WTC11 (cell line): ENCODE measurements at regions not wholly inside any gene's neighbourhood (a gene's known extent, or its start where the extent isn't known, plus 50 kb on each side); places are given as distances from the start of the nearest gene placed in this dataset.

Source experiments
- ATAC-seq: fragments of 200-7000 bp; cut with Tn5 transposase; 2 replicates; pipeline ENCODE4 v1.10.0; 2021; ENCODE audit warnings: mild to moderate bottlenecking, moderate library complexity
- CTCF ChIA-PET: fragments of 300-600 bp; sonication (Branson Sonifier 250); formaldehyde crosslinking; loops from one replicate; lab custom pipeline; 2021; ENCODE audit warnings: antibody characterized with exemption; lab: Charles Lee
- POLR2A ChIA-PET: fragments of 350-600 bp; sonication (Branson Sonifier 250); formaldehyde crosslinking; loops from one replicate; lab custom pipeline; 2021; ENCODE audit warnings: antibody characterized with exemption; lab: Charles Lee
- DNase-seq: peaks from one replicate; pipeline ENCODE4 v3.0.0; 2021; ENCODE audit warnings: low spot score
- H3K27ac Mint-ChIP-seq: 2 replicates; pipeline ENCODE4 v1.8.0; 2021; ENCODE audit warnings: mixed read lengths
- H3K27me3 Mint-ChIP-seq: 2 replicates; pipeline ENCODE4 v1.8.0; 2021; ENCODE audit warnings: low read depth, mild to moderate bottlenecking, moderate library complexity, mixed read lengths
- H3K36me3 Mint-ChIP-seq: 2 replicates; pipeline ENCODE4 v1.8.0; 2021; ENCODE audit warnings: mixed read lengths
- H3K4me1 Mint-ChIP-seq: 2 replicates; pipeline ENCODE4 v1.8.0; 2022; ENCODE audit warnings: mixed read lengths
- H3K4me3 Mint-ChIP-seq: 2 replicates; pipeline ENCODE4 v1.8.0; 2021; ENCODE audit warnings: mild to moderate bottlenecking, moderate library complexity, mixed read lengths
- H3K9me3 Mint-ChIP-seq: 2 replicates; pipeline ENCODE4 v1.8.0; 2021; ENCODE audit warnings: mixed read lengths
- ATF6 ChIP-seq: sonication (generic); formaldehyde crosslinking; IDR thresholded peaks from 2 replicates; pipeline ENCODE4 v1.8.1; 2023; ENCODE audit warnings: mild to moderate bottlenecking, missing genetic modification reagents
- CBFB ChIP-seq: sonication (generic); formaldehyde crosslinking; IDR thresholded peaks from 2 replicates; pipeline ENCODE4 v1.8.1; 2022; ENCODE audit warnings: mild to moderate bottlenecking, low read depth, missing genetic modification reagents
- E2F5 ChIP-seq: sonication (generic); formaldehyde crosslinking; IDR thresholded peaks from 2 replicates; pipeline ENCODE4 v1.8.1; 2022; ENCODE audit warnings: mild to moderate bottlenecking, moderate library complexity, missing genetic modification reagents
- ETV6 ChIP-seq: sonication (generic); formaldehyde crosslinking; IDR thresholded peaks from 2 replicates; pipeline ENCODE4 v1.8.1; 2022; ENCODE audit warnings: mild to moderate bottlenecking, missing genetic modification reagents
- GTF2I ChIP-seq: fragments of 250-450 bp; sonication (Bioruptor Pico); conservative IDR thresholded peaks from 2 replicates; pipeline ENCODE4 v1.4.0; 2021; ENCODE audit warnings: mild to moderate bottlenecking
- IRF2 ChIP-seq: sonication (generic); formaldehyde crosslinking; IDR thresholded peaks from 2 replicates; pipeline ENCODE4 v1.8.0; 2022; ENCODE audit warnings: low read depth, missing genetic modification reagents, borderline replicate concordance
- MAX ChIP-seq: sonication (generic); formaldehyde crosslinking; IDR thresholded peaks from 2 replicates; pipeline ENCODE4 v1.8.0; 2022; ENCODE audit warnings: mild to moderate bottlenecking, missing genetic modification reagents
- NFATC4 ChIP-seq: fragments of 250-450 bp; sonication (Bioruptor Pico); IDR thresholded peaks from 2 replicates; pipeline ENCODE4 v1.9.0; 2021; ENCODE audit warnings: mild to moderate bottlenecking
- SP1 ChIP-seq: sonication (generic); formaldehyde crosslinking; conservative IDR thresholded peaks from 2 replicates; pipeline ENCODE4 v1.8.1; 2022; ENCODE audit warnings: missing genetic modification reagents
- STAT6 ChIP-seq: sonication (generic); formaldehyde crosslinking; conservative IDR thresholded peaks from 2 replicates; pipeline ENCODE4 v1.8.1; 2023; ENCODE audit warnings: mild to moderate bottlenecking, low read depth, missing genetic modification reagents, moderate library complexity
- ZNF138 ChIP-seq: sonication (generic); formaldehyde crosslinking; conservative IDR thresholded peaks from 2 replicates; pipeline ENCODE4 v1.8.1; 2022; ENCODE audit warnings: mild to moderate bottlenecking, moderate library complexity, missing genetic modification reagents
- ZNF671 ChIP-seq: fragments of 250-450 bp; sonication (Bioruptor Pico); IDR thresholded peaks from 2 replicates; pipeline ENCODE4 v1.8.0; 2021; ENCODE audit warnings: mild to moderate bottlenecking
- ZSCAN18 ChIP-seq: fragments of 250-450 bp; sonication (Bioruptor Pico); IDR thresholded peaks from 2 replicates; pipeline ENCODE4 v2.1.2; 2022; ENCODE audit warnings: mild to moderate bottlenecking, moderate library complexity
- TF ChIP-seq, protein P1 (sequence below): sonication (generic); formaldehyde crosslinking; IDR thresholded peaks from 2 replicates; pipeline ENCODE4 v1.8.0; 2022; ENCODE audit warnings: missing genetic modification reagents
- TF ChIP-seq, protein P2 (sequence below): fragments of 250-450 bp; sonication (Bioruptor Pico); conservative IDR thresholded peaks from 2 replicates; pipeline ENCODE4 v1.9.0; 2021; ENCODE audit warnings: mild to moderate bottlenecking

DNA sequence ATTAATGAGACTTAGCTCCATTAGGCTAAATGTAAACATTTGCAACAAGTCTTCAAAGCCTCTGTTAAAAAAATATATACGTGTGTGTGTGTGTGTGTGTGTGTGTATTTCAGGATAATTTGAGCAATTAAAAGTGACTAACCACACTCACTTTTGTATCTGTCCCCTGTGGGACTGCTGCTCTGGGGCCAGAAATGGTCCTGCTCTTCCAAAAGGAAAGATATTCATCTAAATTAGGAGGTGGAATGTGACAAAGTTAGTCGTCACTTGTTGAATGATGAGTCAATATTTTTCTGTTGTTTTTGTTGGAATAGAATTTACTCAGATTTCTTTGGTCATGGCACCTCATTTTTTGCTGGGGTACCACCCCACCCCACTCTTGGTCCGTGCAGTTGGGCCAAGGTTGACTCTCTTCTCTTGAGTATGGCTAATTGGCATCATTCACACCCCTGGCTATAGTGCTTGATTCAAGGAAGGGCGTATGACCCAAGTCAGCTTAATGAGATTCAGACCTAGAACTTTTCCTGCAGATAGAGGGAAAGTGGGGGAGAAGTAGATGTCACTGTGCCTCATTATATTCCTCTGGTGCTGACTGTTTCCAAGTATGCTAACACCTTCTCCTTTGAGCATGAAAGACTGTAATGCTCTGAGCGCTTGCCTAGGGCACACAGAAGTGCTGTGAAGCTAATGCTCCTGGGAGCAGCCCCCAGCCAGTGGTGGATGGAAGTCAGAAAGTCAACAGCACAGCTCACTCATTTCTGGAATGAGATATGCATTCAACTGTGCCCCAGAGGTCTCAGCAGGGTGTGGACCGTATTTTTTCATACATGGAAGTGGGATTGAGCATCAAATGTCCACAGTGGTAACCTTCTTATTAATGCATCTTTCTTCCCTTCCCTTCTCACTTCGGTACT, 577.0 kb upstream of the TBX3 start:
- TF ChIP-seq STAT6 = no peak
- no peak for TF ChIP-seq ZNF671
- TF ChIP-seq, protein P1, sequence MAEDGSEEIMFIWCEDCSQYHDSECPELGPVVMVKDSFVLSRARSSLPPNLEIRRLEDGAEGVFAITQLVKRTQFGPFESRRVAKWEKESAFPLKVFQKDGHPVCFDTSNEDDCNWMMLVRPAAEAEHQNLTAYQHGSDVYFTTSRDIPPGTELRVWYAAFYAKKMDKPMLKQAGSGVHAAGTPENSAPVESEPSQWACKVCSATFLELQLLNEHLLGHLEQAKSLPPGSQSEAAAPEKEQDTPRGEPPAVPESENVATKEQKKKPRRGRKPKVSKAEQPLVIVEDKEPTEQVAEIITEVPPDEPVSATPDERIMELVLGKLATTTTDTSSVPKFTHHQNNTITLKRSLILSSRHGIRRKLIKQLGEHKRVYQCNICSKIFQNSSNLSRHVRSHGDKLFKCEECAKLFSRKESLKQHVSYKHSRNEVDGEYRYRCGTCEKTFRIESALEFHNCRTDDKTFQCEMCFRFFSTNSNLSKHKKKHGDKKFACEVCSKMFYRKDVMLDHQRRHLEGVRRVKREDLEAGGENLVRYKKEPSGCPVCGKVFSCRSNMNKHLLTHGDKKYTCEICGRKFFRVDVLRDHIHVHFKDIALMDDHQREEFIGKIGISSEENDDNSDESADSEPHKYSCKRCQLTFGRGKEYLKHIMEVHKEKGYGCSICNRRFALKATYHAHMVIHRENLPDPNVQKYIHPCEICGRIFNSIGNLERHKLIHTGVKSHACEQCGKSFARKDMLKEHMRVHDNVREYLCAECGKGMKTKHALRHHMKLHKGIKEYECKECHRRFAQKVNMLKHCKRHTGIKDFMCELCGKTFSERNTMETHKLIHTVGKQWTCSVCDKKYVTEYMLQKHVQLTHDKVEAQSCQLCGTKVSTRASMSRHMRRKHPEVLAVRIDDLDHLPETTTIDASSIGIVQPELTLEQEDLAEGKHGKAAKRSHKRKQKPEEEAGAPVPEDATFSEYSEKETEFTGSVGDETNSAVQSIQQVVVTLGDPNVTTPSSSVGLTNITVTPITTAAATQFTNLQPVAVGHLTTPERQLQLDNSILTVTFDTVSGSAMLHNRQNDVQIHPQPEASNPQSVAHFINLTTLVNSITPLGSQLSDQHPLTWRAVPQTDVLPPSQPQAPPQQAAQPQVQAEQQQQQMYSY (CRISPR knock-in tag) = no peak
- no peak for TF ChIP-seq NFATC4
- no peak for TF ChIP-seq ATF6 (CRISPR knock-in tag)
- TF ChIP-seq IRF2 (CRISPR knock-in tag) = no peak
- no peak for TF ChIP-seq ZSCAN18 (CRISPR knock-in tag)
- TF ChIP-seq MAX = no peak
- no peak for TF ChIP-seq ZNF138 (CRISPR knock-in tag)
- no peak for TF ChIP-seq E2F5 (CRISPR knock-in tag)
- TF ChIP-seq GTF2I = no peak
- TF ChIP-seq ETV6 = no peak
- TF ChIP-seq, protein P2, sequence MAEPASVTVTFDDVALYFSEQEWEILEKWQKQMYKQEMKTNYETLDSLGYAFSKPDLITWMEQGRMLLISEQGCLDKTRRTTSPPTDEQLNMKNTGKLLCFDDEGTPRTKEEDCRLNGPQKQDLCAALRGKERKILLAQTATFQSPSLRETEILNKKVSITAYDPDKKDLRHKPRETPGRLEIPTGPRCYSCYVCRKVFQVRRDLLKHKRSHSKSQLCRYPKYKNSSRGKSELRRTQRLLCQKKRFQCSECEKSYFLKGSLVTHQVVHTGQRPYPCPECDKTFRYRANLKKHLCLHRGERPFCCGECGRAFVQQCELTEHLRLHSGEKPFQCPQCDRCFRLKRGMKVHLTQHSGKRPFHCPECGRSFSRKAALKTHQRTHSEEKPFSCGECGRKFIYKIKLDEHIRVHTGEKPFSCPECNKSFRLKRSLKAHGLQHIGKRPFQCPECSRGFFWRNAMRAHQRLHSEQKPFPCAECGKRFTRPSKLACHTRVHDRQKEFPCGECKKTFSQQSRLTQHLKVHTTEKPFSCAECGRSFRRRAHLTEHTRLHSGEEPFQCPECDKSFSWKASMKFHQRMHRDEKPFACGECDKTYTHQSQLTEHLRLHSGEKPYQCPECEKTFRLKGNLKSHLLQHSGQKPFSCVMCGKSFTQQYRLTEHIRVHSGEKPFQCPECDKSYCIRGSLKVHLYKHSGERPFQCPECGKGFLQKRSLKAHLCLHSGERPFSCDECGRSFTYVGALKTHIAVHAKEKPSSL (CRISPR knock-in tag) = no peak
- no peak for TF ChIP-seq SP1 (CRISPR knock-in tag)
- TF ChIP-seq CBFB (CRISPR knock-in tag) = no peak
- TF ChIP-seq, all 79 proteins: peak for 0
- ChIA-PET CTCF (interaction anchor here (0.6 kb wide), 1 partner anchor 32 kb away, joined by 3 read pairs; no protein-coding TSS in a partner anchor), POLR2A (interaction anchor here (0.5 kb wide), 1 partner anchor 440 kb away, joined by 3 read pairs; no protein-coding TSS in a partner anchor)
- Mint-ChIP-seq H3K4me3 (no peak overlapping the region), H3K27ac (no peak overlapping the region), H3K27me3 (no peaks in the 10 kb centered on the region), H3K36me3 (no peaks in the 10 kb centered on the region), H3K4me1 (no peaks in the 10 kb centered on the region), H3K9me3 (no peaks in the 10 kb centered on the region)
- ATAC-seq = no peak
- no peak for DNase-seq
